Suprapubic skin (tissue), 4 donors: ENCODE measurements at regions not wholly inside any gene's neighbourhood (a gene's known extent, or its start where the extent isn't known, plus 50 kb on each side); places are given as distances from the start of the nearest gene placed in this dataset.

Source experiments
- EP300 ChIP-seq: sonication (generic); formaldehyde crosslinking; IDR thresholded peaks from one replicate; pipeline ENCODE4 v1.6.1; 2017; ENCODE audit warnings: antibody characterized with exemption
- POLR2AphosphoS5 ChIP-seq, 3 donors: sonication (generic); formaldehyde crosslinking; IDR thresholded peaks; one replicate each; pipeline ENCODE4 v1.6.1; 2017; ENCODE audit warnings: antibody characterized with exemption in 3 of 3

- TF ChIP-seq POLR2AphosphoS5 (IDR thresholded peaks at IDR 0.05) (no peak), EP300 (no peak)
Observed at GRCh38 chr2:133888621-133889219, 320.5 kb upstream of the NCKAP5 start.
